OCI-LY3 (cell line): ENCODE measurements at regions not wholly inside any gene's neighbourhood (a gene's known extent, or its start where the extent isn't known, plus 50 kb on each side); places are given as distances from the start of the nearest gene placed in this dataset.

Experiments used
- CTCF ChIP-seq: fragments of 200-600, 300-600 bp; sonication (generic); IDR thresholded peaks from 2 replicates; pipeline ENCODE4 v1.5.1; 2014; ENCODE audit warnings: antibody characterized with exemption, low read length, low read depth
- EZH2phosphoT487 ChIP-seq: fragments of 200-600 bp; shearing (Covaris generic); IDR thresholded peaks from 2 replicates; pipeline ENCODE4 v1.6.1; 2018; ENCODE audit warnings: antibody characterized with exemption, mixed run types, low read depth

GRCh38 chr5:125928663-125929062 is 494.5 kb upstream of the GRAMD2B start:
- TF ChIP-seq CTCF (no peak), EZH2phosphoT487 (no peak)
